ENCODE measurements at regions not wholly inside any gene's neighbourhood (a gene's known extent, or its start where the extent isn't known, plus 50 kb on each side); places are given as distances from the start of the nearest gene placed in this dataset.
"Not testable (repeated sequence)": the region's sequence is repeated elsewhere in the genome, so short reads cannot be mapped to it uniquely, and the experiment has no call there.

GRCh38 chr7:136308230-136308629, 331.1 kb upstream of the MTPN start:
- DNase-seq: no peak

DNA sequence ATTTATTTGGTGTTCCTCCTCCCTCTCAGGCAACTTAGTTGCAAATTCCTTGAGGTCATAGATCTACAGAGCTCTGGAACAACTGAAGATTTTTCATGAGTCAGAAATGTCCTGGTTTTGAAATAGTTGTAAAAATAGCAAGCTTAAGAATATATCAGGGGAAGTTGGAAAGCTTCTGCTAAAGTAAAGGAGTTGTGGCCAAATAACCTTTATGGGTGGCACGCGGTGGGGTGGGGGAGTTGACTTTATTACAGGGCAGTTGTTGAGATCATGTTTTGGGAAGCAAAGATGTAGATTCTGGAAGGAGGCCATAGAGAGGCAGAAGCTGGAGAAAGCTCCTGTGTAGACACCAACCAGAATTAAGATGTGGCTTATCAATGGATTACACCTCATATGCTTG, 326.0 kb upstream of the MTPN start:
- DNase-seq: no peak

DNA sequence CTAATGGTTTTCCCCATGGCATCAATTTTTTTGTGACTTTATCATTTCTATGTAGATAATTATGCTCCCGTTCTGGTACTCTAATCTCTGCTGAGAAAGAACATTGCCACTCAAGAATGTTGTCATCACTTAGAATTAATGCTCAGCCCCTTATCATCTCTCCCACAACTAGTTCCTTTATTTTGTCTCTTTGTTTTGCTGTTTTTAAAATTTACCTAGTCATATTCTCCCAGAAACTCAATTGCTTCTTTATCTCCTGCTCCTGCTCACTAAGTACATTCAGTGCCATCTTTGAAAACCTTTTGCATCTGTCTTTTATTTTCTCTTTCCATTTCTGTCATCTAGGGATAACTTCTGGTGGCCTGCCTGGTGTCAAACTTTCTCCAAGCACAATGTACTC, 324.9 kb upstream of the MTPN start:
- DNase-seq: no peak

DNA sequence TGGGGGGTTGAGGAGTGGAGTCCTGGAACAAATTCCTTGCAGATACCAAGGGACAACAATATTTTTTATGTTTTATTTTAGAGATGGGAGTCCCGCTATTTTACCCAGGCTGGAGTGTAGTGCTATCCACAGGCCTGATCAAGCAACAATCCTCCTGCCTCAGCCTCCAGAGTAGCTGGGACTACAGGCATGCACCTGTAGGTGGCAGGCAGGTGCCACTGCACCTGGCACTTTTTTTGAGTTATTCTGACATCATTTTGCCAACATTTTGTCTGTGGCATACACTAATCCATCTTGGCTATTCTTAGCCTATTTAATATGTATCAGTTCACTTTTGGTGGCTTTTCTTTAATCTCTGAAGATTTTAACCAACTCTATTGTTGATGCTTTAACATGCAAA, 317.8 kb upstream of the MTPN start:
- no peak for DNase-seq

- DNase-seq: no peak
Measured at GRCh38 chr7:136293841-136294391, 316.8 kb upstream of the MTPN start.

DNA sequence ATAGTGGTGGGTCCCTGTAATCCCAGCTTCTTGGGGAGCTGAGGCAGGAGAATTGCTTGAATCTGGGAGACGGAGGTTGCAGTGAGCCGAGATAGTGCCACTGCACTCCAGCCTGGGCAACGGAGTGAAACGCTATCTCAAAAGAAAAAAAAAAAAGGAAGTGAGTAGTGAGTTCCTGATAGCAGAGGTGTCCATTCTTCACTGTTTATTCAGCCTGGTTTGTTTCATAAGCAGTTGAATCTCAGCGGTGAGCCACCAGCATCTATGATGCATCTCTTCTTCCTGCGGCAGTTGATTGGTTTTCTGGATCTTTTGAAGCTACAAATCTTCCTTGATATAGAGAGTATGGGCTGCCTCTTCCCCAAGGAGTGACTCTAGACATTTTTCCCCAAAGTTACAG, 316.1 kb upstream of the MTPN start:
- DNase-seq: no peak

- no peak for DNase-seq
Measured at GRCh38 chr7:136292365-136292764, 315.2 kb upstream of the MTPN start.

GRCh38 chr7:136290351-136290750, 313.2 kb upstream of the MTPN start:
- DNase-seq: no peak

GRCh38 chr7:136278057-136278456, 300.9 kb upstream of the MTPN start:
- DNase-seq: no peak

GRCh38 chr7:136275794-136276193, 298.6 kb upstream of the MTPN start:
- DNase-seq: no peak

- no peak for DNase-seq
Measured at GRCh38 chr7:136274636-136275345, 297.6 kb upstream of the MTPN start.

DNA sequence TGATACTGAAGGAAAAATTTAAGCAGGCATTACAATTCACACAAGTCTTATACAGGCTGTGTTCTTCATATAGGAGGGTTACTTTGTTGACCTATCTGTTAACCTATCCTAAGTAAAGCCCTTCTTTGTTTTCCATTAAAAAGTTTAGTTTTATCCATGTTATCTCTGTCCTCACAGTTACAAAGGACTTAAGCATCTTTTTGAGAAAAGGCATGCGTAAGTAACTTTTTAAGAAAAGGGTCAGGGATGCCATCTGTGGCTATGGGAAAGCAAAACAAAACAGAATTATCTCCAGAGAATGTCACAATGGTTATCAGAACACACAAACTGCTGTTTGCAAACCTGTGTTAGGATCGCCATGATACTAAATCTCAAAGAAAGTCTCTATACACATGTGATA, 295.8 kb upstream of the MTPN start:
- DNase-seq: no peak

DNA sequence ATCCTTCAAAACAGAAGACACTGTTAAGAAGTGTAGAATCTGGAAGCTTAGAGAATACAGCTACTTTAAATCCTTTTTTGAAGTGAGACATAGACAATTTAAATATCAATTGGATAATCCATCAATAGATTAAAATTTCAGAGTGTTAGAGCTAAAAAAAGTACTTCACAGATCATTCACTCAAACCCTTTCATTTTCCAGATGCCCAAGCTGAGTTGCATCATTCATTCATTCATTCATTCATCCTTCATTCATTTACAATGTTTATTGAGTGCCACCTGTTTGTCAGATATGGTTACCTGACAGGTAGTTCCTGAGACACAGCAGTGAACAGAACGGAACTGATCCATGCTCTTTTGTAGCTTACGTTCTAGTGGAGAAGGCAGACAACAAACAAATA, 290.7 kb upstream of the MTPN start:
- DNase-seq: no peak

GRCh38 chr7:136266457-136266856, 289.3 kb upstream of the MTPN start:
- no peak for DNase-seq

- not testable (repeated sequence) for DNase-seq
Measured at GRCh38 chr7:136264304-136264703, 287.1 kb upstream of the MTPN start.

DNA sequence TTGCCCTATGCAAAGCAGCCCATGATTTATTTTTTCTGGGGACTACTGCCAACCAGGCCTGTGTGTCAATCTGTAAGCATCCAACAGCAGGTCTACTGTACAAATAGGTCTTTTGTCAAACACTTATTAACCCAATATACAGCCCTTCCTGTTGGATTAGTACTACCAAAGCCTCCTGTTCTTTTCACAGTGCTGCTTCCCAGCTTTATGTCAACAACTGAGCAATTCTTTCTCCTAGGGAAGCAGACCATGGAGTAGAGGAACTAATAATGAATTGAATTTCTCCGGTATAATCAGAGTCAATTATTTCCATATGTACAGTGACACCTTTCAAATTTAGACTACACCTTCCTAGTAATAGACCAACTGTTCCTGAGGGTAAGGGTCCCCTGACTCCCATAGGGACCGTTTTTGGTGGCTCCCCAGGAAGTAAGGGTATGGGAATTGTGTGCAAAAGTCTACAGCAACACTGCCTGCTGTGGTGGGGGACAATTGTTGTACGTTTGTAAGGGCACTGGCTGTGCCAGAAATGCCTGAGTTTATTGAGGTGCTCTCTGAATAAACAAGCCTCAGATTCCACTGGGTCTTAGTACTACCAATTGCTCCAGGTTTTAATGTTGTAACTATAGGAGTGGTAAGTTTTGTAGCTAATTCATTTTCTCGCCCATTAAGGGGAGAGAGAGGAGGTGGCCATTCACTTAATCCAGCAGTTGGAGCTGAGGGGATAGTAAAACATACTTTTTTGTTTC, 286.1 kb upstream of the MTPN start:
- not testable (repeated sequence) for DNase-seq

GRCh38 chr7:136260591-136260990, 283.4 kb upstream of the MTPN start:
- DNase-seq: not testable (repeated sequence)

DNA sequence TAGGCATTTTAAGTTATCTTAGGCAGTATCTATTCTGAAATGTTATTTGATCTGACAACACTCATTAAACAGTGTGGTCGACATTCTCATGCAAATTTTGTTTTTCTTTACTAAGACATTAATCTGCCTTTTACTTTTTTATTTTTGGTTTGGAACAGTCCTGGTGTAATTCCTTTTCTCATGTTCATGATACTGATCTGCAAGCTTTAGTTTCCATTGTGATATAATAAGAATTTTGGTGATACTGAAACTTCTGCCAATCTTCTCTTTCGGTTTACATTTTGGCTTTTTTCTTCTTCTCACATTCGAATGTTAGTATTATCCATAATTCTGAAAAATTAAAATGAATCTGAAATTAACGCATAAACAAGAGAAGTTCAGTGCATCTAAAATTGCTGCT, 281.9 kb upstream of the MTPN start:
- no peak for DNase-seq

DNA sequence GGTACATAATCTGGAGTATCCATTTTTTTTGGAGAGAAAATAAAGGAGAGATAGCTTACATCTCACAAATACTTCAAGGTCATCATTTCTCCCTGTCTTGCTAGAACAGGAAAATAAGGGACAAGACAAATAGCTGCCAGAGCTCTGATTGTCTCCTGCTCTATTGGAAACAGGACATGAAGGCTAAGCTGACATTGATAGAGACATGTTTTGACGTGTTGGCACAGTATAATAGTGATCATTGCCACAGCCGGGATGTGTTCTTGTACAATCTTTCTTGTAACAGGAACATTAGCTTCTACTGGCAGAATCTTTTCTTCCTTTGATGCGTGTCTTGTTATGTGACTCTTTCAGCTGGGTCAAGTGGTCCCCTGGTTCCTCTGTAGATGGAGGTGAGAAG, 279.3 kb upstream of the MTPN start:
- DNase-seq: no peak

DNA sequence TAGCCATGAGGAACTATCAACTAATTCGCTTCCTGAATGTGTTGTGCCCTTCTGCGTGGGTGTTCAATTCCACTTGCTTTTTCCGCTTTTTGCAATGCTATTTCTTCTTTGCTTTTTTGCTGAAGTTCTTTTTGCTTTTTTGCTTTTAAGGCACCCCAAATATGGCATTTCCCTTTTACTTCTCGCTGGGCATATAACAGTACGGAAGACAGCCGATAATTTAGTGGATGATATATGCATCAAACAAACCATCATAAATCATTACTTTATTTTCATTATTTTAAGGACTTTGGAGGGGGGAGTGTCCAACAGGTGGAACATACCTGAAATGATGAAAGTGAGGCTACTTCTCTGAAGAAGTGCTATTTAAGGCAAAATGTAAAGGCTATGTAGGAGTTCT, 277.0 kb upstream of the MTPN start:
- DNase-seq: no peak

DNA sequence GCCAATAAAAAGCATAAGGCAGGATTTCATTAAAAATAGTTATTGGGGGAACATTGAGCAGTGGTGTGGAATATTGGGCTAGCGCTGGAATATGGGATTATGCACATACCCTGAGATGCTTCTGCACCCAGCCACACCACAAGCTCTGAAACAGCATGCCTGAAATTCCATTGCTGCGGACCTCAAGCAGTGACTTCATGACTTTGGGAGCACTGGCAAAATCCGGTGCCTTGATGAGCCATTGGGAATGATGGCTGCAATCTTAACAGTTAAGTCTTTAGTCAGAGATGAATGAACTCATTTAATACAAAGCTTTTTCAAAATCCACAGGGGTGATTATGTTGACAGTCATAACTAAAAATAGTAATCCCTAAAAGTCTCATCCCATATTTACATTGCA, 274.7 kb upstream of the MTPN start:
- DNase-seq: no peak

DNA sequence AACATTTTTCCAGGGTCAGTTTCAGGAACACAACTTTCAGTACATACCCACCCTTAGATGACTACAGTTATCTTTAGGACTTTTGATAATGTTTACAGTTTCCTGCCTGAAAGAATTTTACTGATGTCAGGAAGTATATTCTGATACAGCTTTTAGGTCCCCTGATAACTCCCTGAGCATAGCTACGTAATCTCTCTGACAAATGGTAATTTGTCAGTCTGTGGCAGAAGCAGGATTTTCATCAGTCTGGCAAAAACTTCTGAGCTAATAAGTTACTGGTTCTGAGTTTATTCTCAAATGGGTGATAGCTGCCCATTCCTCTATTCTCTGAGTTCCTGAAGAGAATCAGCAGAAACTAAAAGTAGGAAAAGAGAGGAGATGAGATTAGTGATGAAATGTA, 270.1 kb upstream of the MTPN start:
- no peak for DNase-seq

DNA sequence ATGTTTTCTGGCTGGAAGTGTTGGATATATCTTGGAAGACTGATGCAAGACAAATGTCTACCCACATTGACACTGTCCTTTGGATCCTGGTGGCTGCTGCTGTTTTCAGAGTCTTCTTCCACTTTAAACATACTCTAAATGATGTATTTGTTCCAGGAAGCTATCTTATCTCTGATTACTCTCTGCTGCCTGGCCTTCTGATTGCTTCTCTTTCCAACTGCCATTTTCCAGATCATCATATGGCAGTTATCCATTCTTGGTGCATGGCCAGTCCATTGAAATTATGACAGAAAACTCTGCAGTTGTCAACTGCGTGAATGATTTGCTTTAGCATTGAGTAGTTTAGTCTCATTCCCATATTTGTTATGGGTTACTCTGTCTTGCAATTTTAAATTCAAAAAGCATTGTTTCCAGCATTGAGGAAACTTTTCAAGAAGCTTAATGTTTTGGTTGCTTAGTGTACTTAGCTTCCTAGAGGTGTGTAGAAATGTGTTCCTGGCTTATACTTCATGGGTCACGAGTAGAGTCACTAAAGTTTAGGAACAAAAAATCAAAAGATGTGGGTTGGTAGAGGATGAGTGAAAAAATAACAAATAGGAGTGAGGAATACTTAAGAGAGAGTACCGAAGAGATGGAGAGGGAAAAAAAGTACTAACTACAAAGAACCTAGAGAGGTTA, 268.3 kb upstream of the MTPN start:
- DNase-seq: no peak

GRCh38 chr7:136234040-136234439, 256.9 kb upstream of the MTPN start:
- DNase-seq: no peak
